SJCRH30 (cell line): ENCODE measurements at regions not wholly inside any gene's neighbourhood (a gene's known extent, or its start where the extent isn't known, plus 50 kb on each side); places are given as distances from the start of the nearest gene placed in this dataset.
"Not testable (repeated sequence)": the region's sequence is repeated elsewhere in the genome, so short reads cannot be mapped to it uniquely, and the experiment has no call there.

Experiments
- DNase-seq, 2 experiments: peaks; one replicate each; pipeline ENCODE4 v3.0.0-alpha.2; 2015 to 2020
- H3K27ac ChIP-seq: fragments of 250-450 bp; sonication (Bioruptor Pico); 2 replicates; pipeline ENCODE4 v1.5.1; 2020; ENCODE audit warnings: mild to moderate bottlenecking, moderate library complexity
- H3K27me3 ChIP-seq: fragments of 250-450 bp; sonication (Bioruptor Pico); 2 replicates; pipeline ENCODE4 v1.5.1; 2020; ENCODE audit warnings: mild to moderate bottlenecking, moderate library complexity
- H3K36me3 ChIP-seq: fragments of 250-450 bp; sonication (Bioruptor Pico); 2 replicates; pipeline ENCODE4 v1.5.1; 2020; ENCODE audit warnings: mild to moderate bottlenecking, moderate library complexity
- H3K4me1 ChIP-seq: fragments of 250-450 bp; sonication (Bioruptor Pico); 2 replicates; pipeline ENCODE4 v1.5.1; 2020; ENCODE audit warnings: mild to moderate bottlenecking, moderate library complexity
- H3K4me3 ChIP-seq: fragments of 250-450 bp; sonication (Bioruptor Pico); 2 replicates; pipeline ENCODE4 v1.5.1; 2020; ENCODE audit warnings: mild to moderate bottlenecking, moderate library complexity
- H3K9me3 ChIP-seq: fragments of 250-450 bp; sonication (Bioruptor Pico); replicated peaks from 2 replicates; pipeline ENCODE4 v1.5.1; 2020; ENCODE audit warnings: mild to moderate bottlenecking, moderate library complexity

DNA sequence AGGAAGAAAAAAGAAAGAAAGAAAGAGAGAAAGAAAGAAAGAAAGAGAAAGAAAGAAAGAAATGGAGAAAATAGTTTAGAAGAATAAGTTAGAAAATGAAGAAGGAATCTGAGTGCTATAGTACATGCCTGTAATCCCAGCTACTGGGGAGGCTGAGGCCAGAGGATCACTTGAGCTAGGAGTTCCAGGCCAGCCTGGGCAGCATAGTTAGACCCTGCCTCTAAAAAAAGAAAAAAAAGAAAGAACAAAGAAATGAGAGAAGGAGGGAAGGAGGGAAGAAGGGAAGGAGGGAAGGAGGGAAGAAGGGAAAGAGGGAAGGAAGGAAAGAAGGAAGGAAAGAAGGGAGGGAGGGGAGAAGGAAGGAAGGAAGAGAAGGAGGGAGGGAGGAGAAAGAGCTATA lies 1339.8 kb downstream of the OLFM4 start:
- no peak for DNase-seq
- Histone ChIP-seq H3K9me3 (no peaks in the 10 kb centered on the region), H3K4me1 (no peaks in the 10 kb centered on the region), H3K36me3 (no peaks in the 10 kb centered on the region), H3K4me3 (no peak overlapping the region), H3K27ac (no peak overlapping the region), H3K27me3 (no peaks in the 10 kb centered on the region)

GRCh38 chr13:54373211-54373610 lies 1344.6 kb downstream of the OLFM4 start:
- Histone ChIP-seq H3K27ac (no peak overlapping the region), H3K4me1 (no peaks in the 10 kb centered on the region), H3K27me3 (no peaks in the 10 kb centered on the region), H3K36me3 (no peaks in the 10 kb centered on the region), H3K4me3 (no peak overlapping the region), H3K9me3 (no peaks in the 10 kb centered on the region)
- no peak for DNase-seq

- no peak overlapping the region for H3K27ac ChIP-seq
Measured at GRCh38 chr13:54379461-54379860, 1350.8 kb downstream of the OLFM4 start.

GRCh38 chr13:54383604-54384003 lies 1355.0 kb downstream of the OLFM4 start:
- H3K27me3 ChIP-seq, result no peaks in the 10 kb centered on the region

More at GRCh38 chr13:54379461-54379860, 1350.8 kb downstream of the OLFM4 start:
- Histone ChIP-seq H3K4me1 (no peaks in the 10 kb centered on the region), H3K36me3 (no peaks in the 10 kb centered on the region), H3K9me3 (no peaks in the 10 kb centered on the region), H3K27me3 (no peaks in the 10 kb centered on the region), H3K4me3 (no peak overlapping the region)
- no peak for DNase-seq

GRCh38 chr13:54387625-54388024 lies 1359.0 kb downstream of the OLFM4 start:
- Histone ChIP-seq H3K4me3 (no peak overlapping the region), H3K4me1 (no peaks in the 10 kb centered on the region), H3K9me3 (no peaks in the 10 kb centered on the region), H3K27me3 (no peaks in the 10 kb centered on the region), H3K36me3 (no peaks in the 10 kb centered on the region), H3K27ac (no peak overlapping the region)
- DNase-seq, result no peak

More at GRCh38 chr13:54383604-54384003, 1355.0 kb downstream of the OLFM4 start:
- no peak overlapping the region for H3K27ac ChIP-seq
- no peaks in the 10 kb centered on the region for H3K9me3 ChIP-seq
- H3K4me1 ChIP-seq, result no peaks in the 10 kb centered on the region
- no peak for DNase-seq
- no peaks in the 10 kb centered on the region for H3K36me3 ChIP-seq
- H3K4me3 ChIP-seq, result no peak overlapping the region

GRCh38 chr13:54390841-54391240 lies 1362.2 kb downstream of the OLFM4 start:
- DNase-seq, result no peak
- Histone ChIP-seq H3K9me3 (no peaks in the 10 kb centered on the region), H3K4me3 (no peak overlapping the region), H3K36me3 (no peaks in the 10 kb centered on the region), H3K4me1 (no peaks in the 10 kb centered on the region), H3K27me3 (no peaks in the 10 kb centered on the region), H3K27ac (no peak overlapping the region)

GRCh38 chr13:54394085-54394700 lies 1365.6 kb downstream of the OLFM4 start:
- no peak overlapping the region for H3K27ac ChIP-seq
- no peaks in the 10 kb centered on the region for H3K4me1 ChIP-seq
- no peaks in the 10 kb centered on the region for H3K9me3 ChIP-seq
- no peaks in the 10 kb centered on the region for H3K27me3 ChIP-seq
- DNase-seq, result no peak
- no peaks in the 10 kb centered on the region for H3K36me3 ChIP-seq
- no peak overlapping the region for H3K4me3 ChIP-seq

DNA sequence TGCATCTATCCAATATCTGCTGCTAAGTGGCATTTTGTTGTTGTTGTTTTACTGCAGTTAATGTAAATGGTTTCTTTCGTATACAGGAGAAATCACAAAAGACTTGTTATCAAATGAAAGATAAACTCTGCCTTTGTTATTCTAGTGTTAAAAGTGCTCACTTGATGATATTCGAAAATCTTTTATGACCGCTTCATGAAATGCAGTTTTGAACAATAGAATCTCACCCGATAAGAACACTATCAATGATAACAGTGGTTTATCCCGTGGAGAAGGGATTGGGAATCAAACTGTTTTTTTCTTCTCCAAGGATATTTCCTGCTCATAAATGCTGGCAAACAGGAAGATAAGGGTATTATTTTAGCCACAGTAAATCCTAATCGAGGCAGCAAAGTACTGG lies 1366.3 kb downstream of the OLFM4 start:
- no peak for DNase-seq
- no peaks in the 10 kb centered on the region for H3K9me3 ChIP-seq
- no peak overlapping the region for H3K4me3 ChIP-seq
- H3K36me3 ChIP-seq, result no peaks in the 10 kb centered on the region
- no peaks in the 10 kb centered on the region for H3K27me3 ChIP-seq
- no peak overlapping the region for H3K27ac ChIP-seq
- H3K4me1 ChIP-seq, result no peaks in the 10 kb centered on the region

GRCh38 chr13:54402495-54402894 lies 1373.9 kb downstream of the OLFM4 start:
- Histone ChIP-seq H3K27me3 (no peaks in the 10 kb centered on the region), H3K27ac (no peak overlapping the region), H3K36me3 (no peaks in the 10 kb centered on the region), H3K9me3 (no peaks in the 10 kb centered on the region), H3K4me3 (no peak overlapping the region), H3K4me1 (no peaks in the 10 kb centered on the region)
- DNase-seq, result no peak

- H3K4me3 ChIP-seq, result no peak overlapping the region
Measured at GRCh38 chr13:54415753-54416366, 1387.2 kb downstream of the OLFM4 start.

DNA sequence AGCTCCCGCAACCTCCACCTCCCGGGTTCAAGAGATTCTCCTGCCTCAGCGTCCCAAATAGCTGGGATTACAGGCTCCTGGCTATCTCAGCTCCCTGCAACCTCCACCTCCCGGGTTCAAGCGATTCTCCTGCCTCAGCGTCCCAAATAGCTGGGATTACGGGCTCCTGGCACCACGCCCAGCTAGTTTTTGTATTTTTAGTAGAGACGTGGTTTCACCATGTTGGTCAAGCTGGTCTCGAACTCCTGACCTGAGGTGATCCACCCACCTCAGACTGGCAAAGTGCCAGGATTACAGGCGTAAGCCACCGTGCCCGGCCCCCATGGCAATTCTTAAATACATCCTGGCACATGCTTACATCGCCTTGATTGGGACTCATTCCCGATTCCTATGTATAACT lies 1394.3 kb downstream of the OLFM4 start:
- DNase-seq, result not testable (repeated sequence)

More at GRCh38 chr13:54415753-54416366, 1387.2 kb downstream of the OLFM4 start:
- Histone ChIP-seq H3K27me3 (no peaks in the 10 kb centered on the region), H3K27ac (no peak overlapping the region), H3K36me3 (no peaks in the 10 kb centered on the region), H3K4me1 (no peaks in the 10 kb centered on the region), H3K9me3 (no peaks in the 10 kb centered on the region)
- DNase-seq, result no peak

DNA sequence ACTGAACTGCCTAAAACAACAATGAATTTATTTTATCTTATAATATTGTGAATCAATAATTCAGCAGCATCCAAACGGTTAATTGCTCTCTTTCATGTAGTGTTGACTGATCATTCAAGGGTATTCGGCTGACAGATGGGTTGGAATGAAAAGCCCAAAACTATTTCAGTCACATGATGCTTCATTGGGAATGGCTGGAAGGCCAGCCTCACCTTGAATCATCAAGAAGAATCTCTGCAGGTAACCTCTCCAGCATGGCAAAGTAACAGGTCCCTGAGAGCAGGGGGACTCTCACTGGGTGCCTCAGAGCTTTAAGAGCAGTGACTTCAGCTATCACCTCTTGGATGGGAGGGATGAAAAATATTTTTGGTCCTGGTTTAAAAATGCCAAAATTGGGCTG lies 1395.7 kb downstream of the OLFM4 start:
- H3K27ac ChIP-seq, result no peak overlapping the region
- no peaks in the 10 kb centered on the region for H3K4me1 ChIP-seq
- no peak overlapping the region for H3K4me3 ChIP-seq
- no peaks in the 10 kb centered on the region for H3K27me3 ChIP-seq
- no peak for DNase-seq
- H3K9me3 ChIP-seq, result no peaks in the 10 kb centered on the region
- H3K36me3 ChIP-seq, result no peaks in the 10 kb centered on the region

More for the DNA sequence above, 1394.3 kb downstream of the OLFM4 start:
- H3K4me1 ChIP-seq, H3K9me3 ChIP-seq, H3K27ac ChIP-seq, H3K27me3 ChIP-seq, H3K36me3 ChIP-seq, H3K4me3 ChIP-seq: not testable (repeated sequence)

GRCh38 chr13:54433493-54434206 lies 1405.0 kb downstream of the OLFM4 start:
- Histone ChIP-seq H3K4me3 (no peak overlapping the region), H3K27ac (no peak overlapping the region), H3K36me3 (no peaks in the 10 kb centered on the region), H3K4me1 (no peaks in the 10 kb centered on the region), H3K27me3 (no peaks in the 10 kb centered on the region), H3K9me3 (no peaks in the 10 kb centered on the region)
- DNase-seq, result no peak

DNA sequence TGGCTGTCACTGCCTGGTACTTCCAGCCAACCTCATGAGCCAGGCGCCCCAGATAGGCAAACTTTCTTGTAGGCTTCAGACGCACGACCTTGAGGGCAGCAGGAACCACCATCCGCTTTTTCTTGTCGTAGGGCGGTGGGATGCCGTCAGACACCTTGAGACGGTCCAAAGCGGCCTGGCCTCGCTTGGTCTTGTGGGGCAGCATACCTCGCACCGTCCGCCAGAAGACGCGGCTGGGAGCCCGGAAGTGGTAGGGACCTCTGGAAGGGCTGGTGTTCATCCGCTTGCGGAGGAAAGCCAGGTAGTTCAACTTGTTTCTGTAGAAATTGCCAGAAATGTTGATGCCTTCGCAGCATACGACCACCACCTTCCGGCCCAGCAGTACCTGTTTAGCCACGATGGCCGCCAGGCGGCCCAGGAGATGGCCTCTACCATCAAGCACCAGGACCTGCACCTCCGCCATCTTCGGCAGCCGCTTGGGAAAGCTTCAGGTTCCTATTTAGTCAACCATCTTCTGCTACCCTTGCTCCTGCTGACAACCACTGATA lies 1412.3 kb downstream of the OLFM4 start:
- not testable (repeated sequence) for H3K36me3 ChIP-seq, DNase-seq, H3K4me3 ChIP-seq, H3K9me3 ChIP-seq, H3K27ac ChIP-seq, H3K4me1 ChIP-seq, H3K27me3 ChIP-seq

DNA sequence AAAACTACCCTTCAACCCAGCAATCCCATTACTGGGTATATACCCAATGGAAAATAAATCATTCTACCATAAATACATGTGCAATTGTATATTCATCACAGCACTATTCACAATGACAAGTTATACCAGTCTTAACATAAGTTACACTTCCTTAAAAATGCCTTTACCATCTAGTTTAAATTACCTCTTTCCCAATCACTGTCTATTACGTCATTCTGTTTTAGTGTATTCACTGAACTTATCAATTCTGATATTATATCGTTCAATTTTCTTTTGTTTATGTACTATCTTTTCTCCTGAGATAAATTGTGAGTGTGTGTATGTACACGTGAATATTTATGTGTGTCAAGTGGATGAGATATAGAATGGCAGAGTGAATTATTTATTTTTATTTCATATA lies 1416.8 kb downstream of the OLFM4 start:
- no peaks in the 10 kb centered on the region for H3K9me3 ChIP-seq
- no peaks in the 10 kb centered on the region for H3K4me1 ChIP-seq
- no peak overlapping the region for H3K27ac ChIP-seq
- DNase-seq, result no peak
- no peaks in the 10 kb centered on the region for H3K36me3 ChIP-seq
- H3K27me3 ChIP-seq, result no peaks in the 10 kb centered on the region
- no peak overlapping the region for H3K4me3 ChIP-seq
